Caco-2 (cell line): ENCODE measurements at regions not wholly inside any gene's neighbourhood (a gene's known extent, or its start where the extent isn't known, plus 50 kb on each side); places are given as distances from the start of the nearest gene placed in this dataset.

Source experiments
- BruUV-seq: library from RNA; stranded (reverse); fragments of 400-500 nt; replicated peaks from 2 replicates; lab custom pipeline; 2021; lab: Mats Ljungman, UMichigan
- CTCF ChIA-PET: fragments of 300-600 bp; sonication (Branson Sonifier 250); formaldehyde crosslinking; loops from one replicate; lab custom pipeline; 2022; ENCODE audit warnings: antibody characterized with exemption; lab: Charles Lee
- POLR2A ChIA-PET: fragments of 300-600 bp; sonication (Branson Sonifier 250); formaldehyde crosslinking; loops from one replicate; lab custom pipeline; 2022; ENCODE audit warnings: antibody characterized with exemption; lab: Charles Lee
- DNase-seq, 2 experiments: peaks; one replicate each; pipeline versions ENCODE4 v3.0.0 to v3.0.0-alpha.2; 2020 to 2022
- H3K27me3 ChIP-seq: replicated peaks from 2 replicates; pipeline ENCODE4 v1.6.0; 2011; ENCODE audit warnings: low read length; ENCODE audit not compliant: control insufficient read depth, insufficient read depth
- H3K36me3 ChIP-seq: 2 replicates; pipeline ENCODE4 v1.5.1; 2011; ENCODE audit warnings: low read length; ENCODE audit not compliant: control insufficient read depth, insufficient read depth
- H3K4me1 ChIP-seq: fragments of 250-450 bp; sonication (Bioruptor Pico); 2 replicates; pipeline ENCODE4 v1.5.1; 2020; ENCODE audit warnings: mild to moderate bottlenecking
- H3K4me3 ChIP-seq: 2 replicates; pipeline ENCODE4 v1.5.1; 2011; ENCODE audit warnings: low read depth, mild to moderate bottlenecking, control low read depth, low read length
- H3K9me3 ChIP-seq: fragments of 250-450 bp; sonication (Bioruptor Pico); 2 replicates; pipeline ENCODE4 v1.5.1; 2020; ENCODE audit warnings: mild to moderate bottlenecking, moderate library complexity
- H3K27ac Mint-ChIP-seq: one replicate; pipeline ENCODE4 v1.8.0; 2022; ENCODE audit warnings: mixed read lengths; ENCODE audit not compliant: unreplicated experiment
- H3K27me3 Mint-ChIP-seq: one replicate; pipeline ENCODE4 v1.8.0; 2022; ENCODE audit warnings: mixed read lengths; ENCODE audit not compliant: insufficient read depth, unreplicated experiment
- H3K36me3 Mint-ChIP-seq: one replicate; pipeline ENCODE4 v1.8.0; 2022; ENCODE audit warnings: mild to moderate bottlenecking, mixed read lengths; ENCODE audit not compliant: insufficient read depth, unreplicated experiment
- H3K4me1 Mint-ChIP-seq: one replicate; pipeline ENCODE4 v1.8.0; 2022; ENCODE audit warnings: low read depth, mixed read lengths; ENCODE audit not compliant: unreplicated experiment
- H3K4me3 Mint-ChIP-seq: one replicate; pipeline ENCODE4 v1.8.0; 2022; ENCODE audit warnings: mild to moderate bottlenecking, moderate library complexity, mixed read lengths; ENCODE audit not compliant: unreplicated experiment
- H3K9me3 Mint-ChIP-seq: one replicate; pipeline ENCODE4 v1.8.0; 2022; ENCODE audit warnings: mixed read lengths; ENCODE audit not compliant: unreplicated experiment
- CTCF ChIP-seq, 2 experiments: fragments of 200-600 bp in 1 of 2; IDR thresholded peaks; 1 replicate in 1 of 2; 2 replicates in 1 of 2; pipeline versions ENCODE4 v1.5.1 to v1.8.0; 2011 to 2022; ENCODE audit warnings: antibody characterized with exemption in 1 of 2, control low read depth in 1 of 2, inconsistent platforms in 1 of 2, low read depth in 1 of 2, low read length in 1 of 2, mild to moderate bottlenecking in 1 of 2, moderate library complexity in 1 of 2; ENCODE audit not compliant: insufficient read depth in 1 of 2, severe bottlenecking in 1 of 2, unreplicated experiment in 1 of 2
- intact Hi-C: fragments of 100-400 bp; cut with micrococcal nuclease; formaldehyde crosslinking; loops from one replicate; pipeline ENCODE4 v1.10.0; 2022; ENCODE audit not compliant: unreplicated experiment

DNA sequence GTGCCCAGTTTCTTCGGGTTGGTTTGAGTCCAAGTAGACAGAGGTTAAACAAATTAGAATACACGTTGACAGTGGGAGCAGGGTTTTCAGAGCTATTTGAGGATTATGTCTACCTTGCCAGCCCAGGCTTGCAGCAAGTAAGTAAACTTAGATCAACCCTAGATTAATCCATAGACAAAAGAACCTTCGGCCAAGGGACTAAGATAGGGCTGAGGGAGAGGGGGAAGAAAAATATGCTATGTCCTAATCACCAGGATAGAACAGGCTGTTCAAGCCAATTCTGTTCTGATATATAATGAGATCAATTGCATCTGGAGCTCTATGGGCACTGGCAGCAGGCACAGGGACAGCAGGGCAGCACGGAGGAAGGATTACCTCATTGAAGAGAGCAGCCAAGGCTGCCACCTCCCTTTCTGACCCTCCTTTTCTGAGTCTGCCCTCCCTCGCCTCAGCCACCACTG, 377.7 kb downstream of the PIK3R1 start:
- intact Hi-C loops: no loop called here
- no peaks in the 10 kb centered on the region for H3K9me3 Mint-ChIP-seq
- no peak overlapping the region for H3K4me3 Mint-ChIP-seq
- no peak for TF ChIP-seq CTCF (IDR thresholded peaks at IDR 0.05; ENCODE audit: insufficient read depth in 1 of 2, low read depth in 1 of 2, low read length in 1 of 2, severe bottlenecking in 1 of 2, unreplicated experiment in 1 of 2)
- POLR2A ChIA-PET: no interaction called here
- no peak overlapping the region for H3K27ac Mint-ChIP-seq
- Histone ChIP-seq H3K36me3 (no peaks in the 10 kb centered on the region), H3K4me3 (no peak overlapping the region), H3K27me3 (no peaks in the 10 kb centered on the region), H3K4me1 (no peaks in the 10 kb centered on the region), H3K9me3 (0 out of 2 replicates have a peak, but pooled peaks cover 4% of the 10 kb centered on the region)
- no TSS peak for BruUV-seq
- CTCF ChIA-PET: no interaction called here
- no peaks in the 10 kb centered on the region for H3K4me1 Mint-ChIP-seq
- H3K36me3 Mint-ChIP-seq: no peaks in the 10 kb centered on the region
- no peaks in the 10 kb centered on the region for H3K27me3 Mint-ChIP-seq
- DNase-seq: no peak

DNA sequence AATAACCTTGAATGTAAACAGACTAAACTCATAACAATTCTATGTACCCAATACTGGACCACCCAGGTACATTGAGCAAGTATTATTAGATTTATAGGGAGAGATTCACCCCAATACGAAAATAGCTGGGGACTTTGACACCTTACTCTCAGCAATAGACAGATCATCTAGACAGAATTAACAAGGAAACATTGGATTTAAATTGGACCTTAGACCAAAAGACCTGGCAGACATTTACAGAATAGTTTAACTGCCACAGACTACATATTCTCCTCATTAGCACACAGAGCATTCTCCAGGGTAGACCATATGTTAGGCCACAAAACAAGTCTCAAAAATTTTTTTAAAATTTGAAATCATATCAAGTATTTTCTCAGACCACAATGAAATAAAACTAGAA, 397.4 kb downstream of the PIK3R1 start:
- Histone ChIP-seq H3K36me3 (no peaks in the 10 kb centered on the region), H3K27me3 (no peaks in the 10 kb centered on the region), H3K4me1 (no peaks in the 10 kb centered on the region), H3K9me3 (peaks cover 14% of the 10 kb centered on the region), H3K4me3 (no peak overlapping the region)
- intact Hi-C loops: no loop called here
- H3K4me1 Mint-ChIP-seq: no peaks in the 10 kb centered on the region
- BruUV-seq: no TSS peak
- peaks cover 3% of the 10 kb centered on the region for H3K27me3 Mint-ChIP-seq
- CTCF ChIA-PET: no interaction called here
- no peak for DNase-seq
- H3K4me3 Mint-ChIP-seq: no peak overlapping the region
- H3K36me3 Mint-ChIP-seq: no peaks in the 10 kb centered on the region
- POLR2A ChIA-PET: no interaction called here
- H3K27ac Mint-ChIP-seq: no peak overlapping the region
- peaks cover 34% of the 10 kb centered on the region for H3K9me3 Mint-ChIP-seq
- TF ChIP-seq CTCF (IDR thresholded peaks at IDR 0.05; ENCODE audit: insufficient read depth in 1 of 2, low read depth in 1 of 2, low read length in 1 of 2, severe bottlenecking in 1 of 2, unreplicated experiment in 1 of 2): no peak

GRCh38 chr5:68618501-68618900, 402.9 kb downstream of the PIK3R1 start:
- ChIA-PET POLR2A (no interaction called here), CTCF (no interaction called here)
- BruUV-seq: no TSS peak
- H3K4me3 Mint-ChIP-seq: no peak overlapping the region
- Histone ChIP-seq H3K4me1 (no peaks in the 10 kb centered on the region), H3K27me3 (no peaks in the 10 kb centered on the region), H3K9me3 (0 out of 2 replicates have a peak, but pooled peaks cover 4% of the 10 kb centered on the region), H3K36me3 (no peaks in the 10 kb centered on the region), H3K4me3 (no peak overlapping the region)
- TF ChIP-seq CTCF (IDR thresholded peaks at IDR 0.05; ENCODE audit: insufficient read depth in 1 of 2, low read depth in 1 of 2, low read length in 1 of 2, severe bottlenecking in 1 of 2, unreplicated experiment in 1 of 2): no peak
- no peak for DNase-seq
- H3K36me3 Mint-ChIP-seq: no peaks in the 10 kb centered on the region
- H3K9me3 Mint-ChIP-seq: peaks cover 4% of the 10 kb centered on the region
- peaks cover 16% of the 10 kb centered on the region for H3K27me3 Mint-ChIP-seq
- intact Hi-C loops: no loop called here
- no peaks in the 10 kb centered on the region for H3K4me1 Mint-ChIP-seq
- H3K27ac Mint-ChIP-seq: no peak overlapping the region
